ENCODE measurements at regions not wholly inside any gene's neighbourhood (a gene's known extent, or its start where the extent isn't known, plus 50 kb on each side); places are given as distances from the start of the nearest gene placed in this dataset.

DNA sequence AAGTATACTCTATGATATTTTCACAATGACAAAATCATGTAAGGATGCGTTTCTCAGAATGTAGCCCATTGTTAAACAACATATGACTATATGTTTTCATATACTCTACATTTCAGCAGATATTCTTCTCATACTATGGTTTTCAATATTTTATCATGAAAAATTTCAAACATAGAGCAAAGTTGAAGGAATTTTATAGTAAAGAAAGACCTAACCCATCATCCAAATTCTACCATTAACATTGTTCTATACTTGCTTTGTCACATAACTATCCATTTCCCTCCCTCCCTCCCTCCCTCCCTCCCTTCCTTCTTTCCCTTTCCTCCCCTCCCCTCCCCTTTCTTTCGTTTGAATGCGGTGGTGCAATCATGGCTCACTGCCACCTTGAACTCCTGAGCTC lies 109.4 kb downstream of the FHIP1A start:
- TF ChIP-seq, protein P1, sequence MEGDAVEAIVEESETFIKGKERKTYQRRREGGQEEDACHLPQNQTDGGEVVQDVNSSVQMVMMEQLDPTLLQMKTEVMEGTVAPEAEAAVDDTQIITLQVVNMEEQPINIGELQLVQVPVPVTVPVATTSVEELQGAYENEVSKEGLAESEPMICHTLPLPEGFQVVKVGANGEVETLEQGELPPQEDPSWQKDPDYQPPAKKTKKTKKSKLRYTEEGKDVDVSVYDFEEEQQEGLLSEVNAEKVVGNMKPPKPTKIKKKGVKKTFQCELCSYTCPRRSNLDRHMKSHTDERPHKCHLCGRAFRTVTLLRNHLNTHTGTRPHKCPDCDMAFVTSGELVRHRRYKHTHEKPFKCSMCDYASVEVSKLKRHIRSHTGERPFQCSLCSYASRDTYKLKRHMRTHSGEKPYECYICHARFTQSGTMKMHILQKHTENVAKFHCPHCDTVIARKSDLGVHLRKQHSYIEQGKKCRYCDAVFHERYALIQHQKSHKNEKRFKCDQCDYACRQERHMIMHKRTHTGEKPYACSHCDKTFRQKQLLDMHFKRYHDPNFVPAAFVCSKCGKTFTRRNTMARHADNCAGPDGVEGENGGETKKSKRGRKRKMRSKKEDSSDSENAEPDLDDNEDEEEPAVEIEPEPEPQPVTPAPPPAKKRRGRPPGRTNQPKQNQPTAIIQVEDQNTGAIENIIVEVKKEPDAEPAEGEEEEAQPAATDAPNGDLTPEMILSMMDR (IDR thresholded peaks at IDR 0.05), result no peak
- no peak for TF ChIP-seq POLR2A (IDR thresholded peaks at IDR 0.05)
- no peak for TF ChIP-seq EP300 (IDR thresholded peaks at IDR 0.05)
